GM23338 (cell line): ENCODE measurements at regions not wholly inside any gene's neighbourhood (a gene's known extent, or its start where the extent isn't known, plus 50 kb on each side); places are given as distances from the start of the nearest gene placed in this dataset.

Source experiments
- CREB1 ChIP-seq: fragments of 250-450 bp; sonication (Bioruptor Pico); IDR thresholded peaks from 2 replicates; pipeline ENCODE4 v1.5.0; 2020; ENCODE audit warnings: low read depth, mild to moderate bottlenecking, moderate library complexity
- CTCF ChIP-seq, 2 experiments: fragments of 200-600 bp in 1 of 2; sonication (generic) in 1 of 2; conservative IDR thresholded peaks; 2 replicates each; pipeline versions ENCODE4 v1.5.1 to v1.6.1; 2016 to 2017; ENCODE audit warnings: antibody characterized with exemption in 2 of 2, low read depth in 2 of 2, mild to moderate bottlenecking in 2 of 2, moderate library complexity in 1 of 2
- EZH2 ChIP-seq: fragments of 200-600 bp; sonication (generic); IDR thresholded peaks from one replicate; pipeline ENCODE4 v1.8.0; 2017; ENCODE audit warnings: antibody characterized with exemption, mild to moderate bottlenecking, low read depth; ENCODE audit not compliant: unreplicated experiment
- EZH2phosphoT487 ChIP-seq: fragments of 200-600 bp; sonication (generic); IDR thresholded peaks from one replicate; pipeline ENCODE4 v1.8.1; 2018; ENCODE audit warnings: antibody characterized with exemption; ENCODE audit not compliant: unreplicated experiment
- JUNB ChIP-seq: IDR thresholded peaks from one replicate; pipeline ENCODE4 v1.6.1; 2016; ENCODE audit warnings: antibody characterized with exemption; ENCODE audit not compliant: unreplicated experiment
- NANOG ChIP-seq: IDR thresholded peaks from 2 replicates; pipeline ENCODE4 v1.6.1; 2016; ENCODE audit warnings: antibody characterized with exemption, borderline replicate concordance
- POLR2AphosphoS5 ChIP-seq: IDR thresholded peaks from 2 replicates; pipeline ENCODE4 v1.6.1; 2016; ENCODE audit warnings: antibody characterized with exemption, low read depth
- REST ChIP-seq: IDR thresholded peaks from one replicate; pipeline ENCODE4 v1.6.1; 2018; ENCODE audit warnings: antibody characterized with exemption; ENCODE audit not compliant: unreplicated experiment
- ZNF462 ChIP-seq: fragments of 250-450 bp; sonication (Bioruptor Pico); IDR thresholded peaks from 2 replicates; pipeline ENCODE4 v1.5.0; 2020; ENCODE audit warnings: mild to moderate bottlenecking, moderate library complexity

GRCh38 chr18:23313379-23313778, 139.7 kb upstream of the RIOK3 start:
- TF ChIP-seq CTCF (conservative IDR thresholded peaks at IDR 0.05; ENCODE audit: low read depth in 2 of 2) (no peak), NANOG (no peak), REST (no peak), EZH2 (no peak), ZNF462 (CRISPR knock-in tag) (no peak), JUNB (no peak), EZH2phosphoT487 (no peak), POLR2AphosphoS5 (no peak), CREB1 (no peak)
